ENCODE measurements at regions not wholly inside any gene's neighbourhood (a gene's known extent, or its start where the extent isn't known, plus 50 kb on each side); places are given as distances from the start of the nearest gene placed in this dataset.

- no peak overlapping the region for H3K4me3 ChIP-seq (replicated peaks; ENCODE audit: low read depth, low read length)
- no peak for DNase-seq (ENCODE audit: extremely low read depth, low read depth)
- TF ChIP-seq CTCF (IDR thresholded peaks at IDR 0.05; ENCODE audit: low read depth, low read length, missing control alignments) = no peak
Observed at GRCh38 chr9:130766021-130766926, 68.8 kb upstream of the ABL1 start.

- TF ChIP-seq CTCF (IDR thresholded peaks at IDR 0.05; ENCODE audit: low read depth, low read length, missing control alignments) = no peak
- no peak for DNase-seq (ENCODE audit: extremely low read depth, low read depth)
- no peak overlapping the region for H3K4me3 ChIP-seq (replicated peaks; ENCODE audit: low read depth, low read length)
Observed at GRCh38 chr9:130766927-130767307, 68.1 kb upstream of the ABL1 start.

GRCh38 chr9:130768265-130768664 lies 66.8 kb upstream of the ABL1 start:
- no peak for DNase-seq (ENCODE audit: extremely low read depth, low read depth)
- H3K4me3 ChIP-seq (replicated peaks; ENCODE audit: low read depth, low read length) = no peak overlapping the region
- TF ChIP-seq CTCF (IDR thresholded peaks at IDR 0.05; ENCODE audit: low read depth, low read length, missing control alignments) = no peak

GRCh38 chr9:130768891-130769403 lies 66.1 kb upstream of the ABL1 start:
- H3K4me3 ChIP-seq (replicated peaks; ENCODE audit: low read depth, low read length) = no peak overlapping the region

GRCh38 chr9:130770093-130770492 lies 65.0 kb upstream of the ABL1 start:
- TF ChIP-seq CTCF (IDR thresholded peaks at IDR 0.05; ENCODE audit: low read depth, low read length, missing control alignments) = no peak
- no peak for DNase-seq (ENCODE audit: extremely low read depth, low read depth)
- H3K4me3 ChIP-seq (replicated peaks; ENCODE audit: low read depth, low read length) = no peak overlapping the region

More at GRCh38 chr9:130768891-130769403, 66.1 kb upstream of the ABL1 start:
- DNase-seq (ENCODE audit: extremely low read depth, low read depth) = no peak
- no peak for TF ChIP-seq CTCF (IDR thresholded peaks at IDR 0.05; ENCODE audit: low read depth, low read length, missing control alignments)

- H3K4me3 ChIP-seq (replicated peaks; ENCODE audit: low read depth, low read length) = no peak overlapping the region
- peak; percentile 62 for DNase-seq (ENCODE audit: extremely low read depth, low read depth)
- peak; percentile 46 for TF ChIP-seq CTCF (IDR thresholded peaks at IDR 0.05; ENCODE audit: low read depth, low read length, missing control alignments)
Observed at GRCh38 chr9:130770679-130771442, 64.2 kb upstream of the ABL1 start.

Data from HFF-Myc (cell line).